WTC11 (cell line): ENCODE measurements at regions not wholly inside any gene's neighbourhood (a gene's known extent, or its start where the extent isn't known, plus 50 kb on each side); places are given as distances from the start of the nearest gene placed in this dataset.

Experiments
- ATAC-seq: fragments of 200-7000 bp; cut with Tn5 transposase; 2 replicates; pipeline ENCODE4 v1.10.0; 2021; ENCODE audit warnings: mild to moderate bottlenecking, moderate library complexity
- CTCF ChIA-PET: fragments of 300-600 bp; sonication (Branson Sonifier 250); formaldehyde crosslinking; loops from one replicate; lab custom pipeline; 2021; ENCODE audit warnings: antibody characterized with exemption; lab: Charles Lee
- POLR2A ChIA-PET: fragments of 350-600 bp; sonication (Branson Sonifier 250); formaldehyde crosslinking; loops from one replicate; lab custom pipeline; 2021; ENCODE audit warnings: antibody characterized with exemption; lab: Charles Lee
- DNase-seq: peaks from one replicate; pipeline ENCODE4 v3.0.0; 2021; ENCODE audit warnings: low spot score
- H3K27ac Mint-ChIP-seq: 2 replicates; pipeline ENCODE4 v1.8.0; 2021; ENCODE audit warnings: mixed read lengths
- H3K27me3 Mint-ChIP-seq: 2 replicates; pipeline ENCODE4 v1.8.0; 2021; ENCODE audit warnings: low read depth, mild to moderate bottlenecking, moderate library complexity, mixed read lengths
- H3K36me3 Mint-ChIP-seq: 2 replicates; pipeline ENCODE4 v1.8.0; 2021; ENCODE audit warnings: mixed read lengths
- H3K4me1 Mint-ChIP-seq: 2 replicates; pipeline ENCODE4 v1.8.0; 2022; ENCODE audit warnings: mixed read lengths
- H3K4me3 Mint-ChIP-seq: 2 replicates; pipeline ENCODE4 v1.8.0; 2021; ENCODE audit warnings: mild to moderate bottlenecking, moderate library complexity, mixed read lengths
- H3K9me3 Mint-ChIP-seq: 2 replicates; pipeline ENCODE4 v1.8.0; 2021; ENCODE audit warnings: mixed read lengths
- AFF4 ChIP-seq: sonication (generic); formaldehyde crosslinking; IDR thresholded peaks from 2 replicates; pipeline ENCODE4 v1.8.1; 2023; ENCODE audit warnings: mild to moderate bottlenecking, missing genetic modification reagents, borderline replicate concordance
- CTCF ChIP-seq: fragments of 200-600 bp; IDR thresholded peaks from 2 replicates; pipeline ENCODE4 v1.8.0; 2022; ENCODE audit warnings: antibody characterized with exemption
- ETV6 ChIP-seq: sonication (generic); formaldehyde crosslinking; IDR thresholded peaks from 2 replicates; pipeline ENCODE4 v1.8.1; 2022; ENCODE audit warnings: mild to moderate bottlenecking, missing genetic modification reagents
- FOXK1 ChIP-seq: sonication (generic); formaldehyde crosslinking; IDR thresholded peaks from 2 replicates; pipeline ENCODE4 v1.8.0; 2022; ENCODE audit warnings: mild to moderate bottlenecking, moderate library complexity, missing genetic modification reagents
- MAX ChIP-seq: sonication (generic); formaldehyde crosslinking; IDR thresholded peaks from 2 replicates; pipeline ENCODE4 v1.8.0; 2022; ENCODE audit warnings: mild to moderate bottlenecking, missing genetic modification reagents
- NR1H2 ChIP-seq: sonication (generic); formaldehyde crosslinking; IDR thresholded peaks from 2 replicates; pipeline ENCODE4 v1.9.0; 2021; ENCODE audit warnings: mild to moderate bottlenecking, moderate library complexity, missing genetic modification reagents
- PRDM15 ChIP-seq: sonication (generic); formaldehyde crosslinking; IDR thresholded peaks from 2 replicates; pipeline ENCODE4 v1.8.0; 2022; ENCODE audit warnings: missing genetic modification reagents
- SMAD4 ChIP-seq: sonication (generic); formaldehyde crosslinking; IDR thresholded peaks from 2 replicates; pipeline ENCODE4 v1.8.0; 2022; ENCODE audit warnings: mild to moderate bottlenecking, missing genetic modification reagents
- TEAD1 ChIP-seq: sonication (generic); formaldehyde crosslinking; IDR thresholded peaks from 2 replicates; pipeline ENCODE4 v1.8.0; 2022; ENCODE audit warnings: mild to moderate bottlenecking, missing genetic modification reagents
- TP53 ChIP-seq: sonication (generic); formaldehyde crosslinking; IDR thresholded peaks from 2 replicates; pipeline ENCODE4 v1.8.1; 2023; ENCODE audit warnings: mild to moderate bottlenecking, missing genetic modification reagents
- ZNF396 ChIP-seq: fragments of 250-450 bp; sonication (Bioruptor Pico); IDR thresholded peaks from 2 replicates; pipeline ENCODE4 v1.8.0; 2021; ENCODE audit warnings: mild to moderate bottlenecking, moderate library complexity, borderline replicate concordance

GRCh38 chr2:60662781-60663180 is 93.3 kb upstream of the PAPOLG start (continued):
- no peak for TF ChIP-seq AFF4 (CRISPR knock-in tag)
- TF ChIP-seq PRDM15 (CRISPR knock-in tag) = no peak
- TF ChIP-seq MAX (CRISPR knock-in tag) = no peak
- no peak for TF ChIP-seq NR1H2 (CRISPR knock-in tag)

GRCh38 chr2:60671966-60672365 is 84.1 kb upstream of the PAPOLG start:
- POLR2A ChIA-PET = interaction anchor here (0.8 kb wide), 1 partner anchor 14 kb away, joined by 3 read pairs; no protein-coding TSS in a partner anchor
- ATAC-seq (no peak), DNase-seq (no peak)
- Mint-ChIP-seq H3K4me1 (peaks cover 26% of the 10 kb centered on the region), H3K9me3 (no peaks in the 10 kb centered on the region), H3K27ac (no peak overlapping the region; the same call in 1 of the 2 replicates), H3K27me3 (no peaks in the 10 kb centered on the region), H3K4me3 (no peak overlapping the region), H3K36me3 (no peaks in the 10 kb centered on the region)
- CTCF ChIA-PET = interaction anchor here (0.8 to 1.7 kb wide), 4 partner anchors 13 to 90 kb away, joined by 3 to 4 read pairs (median 4); no protein-coding TSS in a partner anchor
- no peak for TF ChIP-seq TEAD1

GRCh38 chr2:60674524-60675165 is 81.4 kb upstream of the PAPOLG start:
- ChIA-PET CTCF (interaction anchor here (0.6 to 5.1 kb wide), 60 partner anchors 9 to 1706 kb away, joined by 3 to 49 read pairs (median 5); partner anchors contain the start of gene PAPOLG), POLR2A (no interaction called here)
- DNase-seq = peak; percentile 92
- Mint-ChIP-seq H3K27me3 (no peaks in the 10 kb centered on the region; the same call in 1 of the 2 replicates), H3K36me3 (no peaks in the 10 kb centered on the region), H3K9me3 (no peaks in the 10 kb centered on the region), H3K4me1 (peaks cover 26% of the 10 kb centered on the region), H3K27ac (no peak overlapping the region), H3K4me3 (no peak overlapping the region)
- TF ChIP-seq SMAD4 (CRISPR knock-in tag) (no peak), ZNF396 (CRISPR knock-in tag) (0 out of 2 replicates have a peak, but pooled peaks have one; percentile 6), ETV6 (CRISPR knock-in tag) (0 out of 2 replicates have a peak, but pooled peaks have one; percentile 44), CTCF (peak; percentile 75), FOXK1 (CRISPR knock-in tag) (0 out of 2 replicates have a peak, but pooled peaks have one; percentile 17), TP53 (no peak)
- peak; percentile 97 for ATAC-seq
